Activated T-helper 9 cell treated with anti-CD3 and anti-CD28 coated beads, Interleukin-2, amount 50 U/mL, for 16 hours (primary cell): ENCODE measurements at regions not wholly inside any gene's neighbourhood (a gene's known extent, or its start where the extent isn't known, plus 50 kb on each side); places are given as distances from the start of the nearest gene placed in this dataset.
"Not testable (repeated sequence)": the region's sequence is repeated elsewhere in the genome, so short reads cannot be mapped to it uniquely, and the experiment has no call there.

Experiments used
- DNase-seq: peaks from one replicate; pipeline ENCODE4 v3.0.0-alpha.2; 2020; ENCODE audit warnings: low read depth

GRCh38 chr12:131391399-131391798 lies 319.5 kb upstream of the SFSWAP start:
- no peak for DNase-seq

- not testable (repeated sequence) for DNase-seq
Observed at GRCh38 chr12:131394752-131395151, 316.1 kb upstream of the SFSWAP start.

GRCh38 chr12:131395209-131395684 lies 315.6 kb upstream of the SFSWAP start:
- DNase-seq = not testable (repeated sequence)

GRCh38 chr12:131395971-131396573 lies 314.8 kb upstream of the SFSWAP start:
- DNase-seq = no peak

- DNase-seq = no peak
Observed at GRCh38 chr12:131397493-131398181, 313.3 kb upstream of the SFSWAP start.

- DNase-seq = no peak
Observed at GRCh38 chr12:131399000-131399399, 311.9 kb upstream of the SFSWAP start.

GRCh38 chr12:131400668-131401294 lies 310.1 kb upstream of the SFSWAP start:
- not testable (repeated sequence) for DNase-seq

GRCh38 chr12:131401907-131402633 lies 308.8 kb upstream of the SFSWAP start:
- not testable (repeated sequence) for DNase-seq

GRCh38 chr12:131402781-131403396 lies 308.0 kb upstream of the SFSWAP start:
- no peak for DNase-seq

- no peak for DNase-seq
Observed at GRCh38 chr12:131403676-131404075, 307.2 kb upstream of the SFSWAP start.

- no peak for DNase-seq
Observed at GRCh38 chr12:131404705-131405104, 306.2 kb upstream of the SFSWAP start.

GRCh38 chr12:131407221-131408035 lies 303.5 kb upstream of the SFSWAP start:
- no peak for DNase-seq

- no peak for DNase-seq
Observed at GRCh38 chr12:131408036-131408365, 302.9 kb upstream of the SFSWAP start.

- no peak for DNase-seq
Observed at GRCh38 chr12:131408484-131408883, 302.4 kb upstream of the SFSWAP start.

- no peak for DNase-seq
Observed at GRCh38 chr12:131409211-131409610, 301.7 kb upstream of the SFSWAP start.

- DNase-seq = not testable (repeated sequence)
Observed at GRCh38 chr12:131411827-131412226, 299.1 kb upstream of the SFSWAP start.

GRCh38 chr12:131413006-131413405 lies 297.9 kb upstream of the SFSWAP start:
- no peak for DNase-seq

GRCh38 chr12:131413471-131413870 lies 297.4 kb upstream of the SFSWAP start:
- DNase-seq = no peak

- DNase-seq = not testable (repeated sequence)
Observed at GRCh38 chr12:131414155-131414922, 296.6 kb upstream of the SFSWAP start.

GRCh38 chr12:131415781-131416180 lies 295.1 kb upstream of the SFSWAP start:
- no peak for DNase-seq

GRCh38 chr12:131418121-131418520 lies 292.8 kb upstream of the SFSWAP start:
- DNase-seq = no peak
